ENCODE measurements at regions not wholly inside any gene's neighbourhood (a gene's known extent, or its start where the extent isn't known, plus 50 kb on each side); places are given as distances from the start of the nearest gene placed in this dataset.

GRCh38 chr10:121681997-121682687 lies 83.9 kb upstream of the FGFR2 start:
- Histone ChIP-seq H3K27ac (no peak overlapping the region), H3K4me3 (no peak overlapping the region), H3K36me3 (no peaks in the 10 kb centered on the region), H3K27me3 (no peaks in the 10 kb centered on the region), H3K4me1 (peaks cover 0 to 3% of the 10 kb centered on the region in 2 donors), H3K9me3 (no peaks in the 10 kb centered on the region)
- intact Hi-C loops (cut with DNase I; ENCODE audit: low total_unique reads): no loop called here
- no peak for TF ChIP-seq POLR2A (IDR thresholded peaks at IDR 0.05)
- no peak for TF ChIP-seq CTCF (IDR thresholded peaks at IDR 0.05)
- peak; percentile 25 to 46 for DNase-seq

- peak overlapping the region in 1 of 2 donors; percentile 50 for H3K27ac ChIP-seq
- intact Hi-C loops (cut with DNase I; ENCODE audit: low total_unique reads): no loop called here
- TF ChIP-seq POLR2A (IDR thresholded peaks at IDR 0.05): no peak
- no peak for TF ChIP-seq CTCF (IDR thresholded peaks at IDR 0.05)
- H3K36me3 ChIP-seq: no peaks in the 10 kb centered on the region
- H3K27me3 ChIP-seq: no peaks in the 10 kb centered on the region
- H3K4me3 ChIP-seq: no peak overlapping the region
- no peaks in the 10 kb centered on the region for H3K9me3 ChIP-seq
- peaks cover 0 to 3% of the 10 kb centered on the region in 2 donors for H3K4me1 ChIP-seq
- no peak for DNase-seq
Observed at GRCh38 chr10:121680879-121681655, 82.8 kb upstream of the FGFR2 start.

DNA sequence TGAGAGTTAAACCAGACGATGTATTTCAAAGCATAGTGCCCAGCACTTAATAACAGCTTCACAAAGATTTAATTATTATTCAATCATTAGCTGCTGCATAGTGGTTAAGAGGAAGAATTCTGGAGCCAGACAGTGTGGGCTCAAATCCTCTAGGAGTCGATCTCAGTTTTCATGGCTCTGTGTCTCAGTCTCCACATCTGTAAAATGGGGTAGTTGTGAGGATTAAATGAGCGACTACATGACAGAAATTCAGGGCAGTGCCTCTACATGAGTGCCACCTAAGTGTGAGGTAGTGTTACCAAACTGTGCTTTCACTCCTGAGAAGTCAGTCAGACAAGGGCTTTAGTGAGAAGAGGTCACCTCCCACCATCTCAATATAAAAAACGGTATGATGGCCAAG lies 81.7 kb upstream of the FGFR2 start:
- TF ChIP-seq CTCF (IDR thresholded peaks at IDR 0.05) (no peak), POLR2A (IDR thresholded peaks at IDR 0.05) (no peak)
- no peak overlapping the region for H3K4me3 ChIP-seq
- H3K27me3 ChIP-seq: no peaks in the 10 kb centered on the region
- no peak for DNase-seq
- H3K36me3 ChIP-seq: no peaks in the 10 kb centered on the region
- no peak overlapping the region for H3K27ac ChIP-seq
- H3K4me1 ChIP-seq: peaks cover 0 to 3% of the 10 kb centered on the region in 2 donors
- H3K9me3 ChIP-seq: no peaks in the 10 kb centered on the region
- intact Hi-C loops (cut with DNase I; ENCODE audit: low total_unique reads): no loop called here

GRCh38 chr10:121678631-121679174 lies 80.5 kb upstream of the FGFR2 start:
- DNase-seq: no peak
- no peak overlapping the region for H3K4me3 ChIP-seq
- no peaks in the 10 kb centered on the region for H3K27me3 ChIP-seq
- TF ChIP-seq CTCF (IDR thresholded peaks at IDR 0.05) (no peak), POLR2A (IDR thresholded peaks at IDR 0.05) (no peak)
- H3K9me3 ChIP-seq: no peaks in the 10 kb centered on the region
- H3K36me3 ChIP-seq: no peaks in the 10 kb centered on the region
- H3K27ac ChIP-seq: no peak overlapping the region
- intact Hi-C loops (cut with DNase I; ENCODE audit: low total_unique reads): no loop called here
- peaks cover 0 to 3% of the 10 kb centered on the region in 2 donors for H3K4me1 ChIP-seq

DNA sequence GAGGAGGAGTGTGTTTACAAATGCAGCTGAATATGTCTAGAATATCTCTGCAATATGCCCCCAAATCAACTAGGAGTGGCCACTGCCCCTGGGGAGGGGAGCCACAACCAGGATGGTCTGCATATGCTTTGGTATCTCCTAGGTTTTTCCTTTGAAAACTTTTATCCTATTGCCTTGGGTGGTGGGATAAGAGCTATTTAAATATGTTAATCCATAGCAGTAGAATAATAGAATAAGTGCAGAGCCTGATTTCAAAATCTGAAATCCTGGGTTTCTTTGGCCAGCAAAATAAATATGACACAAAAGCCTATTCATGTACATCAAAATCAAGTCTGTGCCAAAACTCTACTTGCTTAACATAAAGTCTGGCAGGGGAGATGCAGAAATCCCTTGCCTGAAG lies 79.6 kb upstream of the FGFR2 start:
- Histone ChIP-seq H3K27ac (no peak overlapping the region), H3K4me3 (no peak overlapping the region), H3K9me3 (no peaks in the 10 kb centered on the region), H3K4me1 (peaks cover 0 to 3% of the 10 kb centered on the region in 2 donors), H3K36me3 (no peaks in the 10 kb centered on the region), H3K27me3 (no peaks in the 10 kb centered on the region)
- DNase-seq: no peak
- intact Hi-C loops (cut with DNase I; ENCODE audit: low total_unique reads): no loop called here
- TF ChIP-seq POLR2A (IDR thresholded peaks at IDR 0.05) (no peak), CTCF (IDR thresholded peaks at IDR 0.05) (no peak)

Measured in uterus (tissue), 3 donors.